Brain microvascular endothelial cell (primary cell): ENCODE measurements at regions not wholly inside any gene's neighbourhood (a gene's known extent, or its start where the extent isn't known, plus 50 kb on each side); places are given as distances from the start of the nearest gene placed in this dataset.

Experiments
- DNase-seq: peaks from one replicate; pipeline ENCODE4 v3.0.0-alpha.2; 2020
- H3K27ac ChIP-seq: fragments of 250-450 bp; sonication (Bioruptor Pico); 2 replicates; pipeline ENCODE4 v1.5.1; 2020; ENCODE audit warnings: mild to moderate bottlenecking, moderate library complexity
- H3K27me3 ChIP-seq: fragments of 250-450 bp; sonication (Bioruptor Pico); replicated peaks from 2 replicates; pipeline ENCODE4 v1.5.1; 2020; ENCODE audit warnings: mild to moderate bottlenecking
- H3K36me3 ChIP-seq: fragments of 250-450 bp; sonication (Bioruptor Pico); replicated peaks from 2 replicates; pipeline ENCODE4 v1.5.1; 2020; ENCODE audit warnings: mild to moderate bottlenecking
- H3K4me3 ChIP-seq: 2 replicates; pipeline ENCODE4 v1.5.1; 2011; ENCODE audit warnings: low read depth, mild to moderate bottlenecking, control low read depth, low read length, moderate library complexity
- in situ Hi-C: cut with HindIII; loops from 2 replicates; pipeline ENCODE4 v1.10.0; 2017; ENCODE audit warnings: low sequenced_read_pairs, low pct_ligation_motif_present
- TF ChIP-seq, protein P1 (sequence below): IDR thresholded peaks from 2 replicates; pipeline ENCODE4 v1.5.1; 2011; ENCODE audit warnings: low read depth, mild to moderate bottlenecking, moderate library complexity, low read length, control low read depth, inconsistent platforms; ENCODE audit errors: missing control alignments

DNA sequence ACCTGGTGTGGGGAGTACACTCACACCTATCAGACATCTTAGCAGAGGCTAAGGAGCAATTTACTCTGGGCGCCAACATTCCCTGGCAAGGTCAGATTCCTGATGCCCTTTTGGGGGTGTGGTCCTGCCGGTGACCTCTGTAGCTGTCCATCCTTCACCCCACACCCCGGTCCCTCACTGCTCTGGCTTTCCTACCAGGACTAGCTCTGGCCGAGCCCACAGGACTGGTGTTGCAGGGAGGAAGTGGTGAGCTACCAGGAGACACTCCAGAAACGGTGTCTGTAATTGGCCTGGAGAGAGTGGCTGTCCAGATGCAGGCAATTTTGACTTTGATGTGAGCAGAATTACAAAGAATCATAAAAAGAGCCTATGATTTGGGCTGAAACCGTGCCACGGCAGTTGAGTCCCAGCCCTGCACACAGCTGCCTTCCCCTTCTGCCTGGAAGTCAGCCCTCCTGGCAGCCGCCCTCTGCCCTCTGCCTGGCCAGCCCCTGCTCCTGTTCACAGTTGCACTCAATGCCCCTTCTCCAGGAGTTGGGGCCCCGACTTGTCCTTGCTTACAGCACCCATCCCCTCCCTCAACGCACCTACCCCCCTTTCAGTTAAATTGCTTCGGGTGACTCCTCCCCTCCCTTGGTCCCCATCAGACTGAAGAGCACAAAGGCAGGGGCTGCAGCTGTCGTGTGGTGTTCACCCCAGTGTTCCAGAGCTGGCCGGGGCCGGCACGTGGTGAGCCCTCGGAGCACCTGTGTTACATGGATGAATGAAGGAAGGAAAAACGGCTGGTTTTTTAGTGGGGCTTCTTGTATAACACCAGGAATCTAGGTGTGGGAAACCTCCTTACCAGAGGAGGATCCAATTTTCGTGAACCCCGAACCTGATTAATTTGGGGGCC lies 80.2 kb upstream of the TPM1 start:
- H3K36me3 ChIP-seq = no peaks in the 10 kb centered on the region
- TF ChIP-seq, protein P1, sequence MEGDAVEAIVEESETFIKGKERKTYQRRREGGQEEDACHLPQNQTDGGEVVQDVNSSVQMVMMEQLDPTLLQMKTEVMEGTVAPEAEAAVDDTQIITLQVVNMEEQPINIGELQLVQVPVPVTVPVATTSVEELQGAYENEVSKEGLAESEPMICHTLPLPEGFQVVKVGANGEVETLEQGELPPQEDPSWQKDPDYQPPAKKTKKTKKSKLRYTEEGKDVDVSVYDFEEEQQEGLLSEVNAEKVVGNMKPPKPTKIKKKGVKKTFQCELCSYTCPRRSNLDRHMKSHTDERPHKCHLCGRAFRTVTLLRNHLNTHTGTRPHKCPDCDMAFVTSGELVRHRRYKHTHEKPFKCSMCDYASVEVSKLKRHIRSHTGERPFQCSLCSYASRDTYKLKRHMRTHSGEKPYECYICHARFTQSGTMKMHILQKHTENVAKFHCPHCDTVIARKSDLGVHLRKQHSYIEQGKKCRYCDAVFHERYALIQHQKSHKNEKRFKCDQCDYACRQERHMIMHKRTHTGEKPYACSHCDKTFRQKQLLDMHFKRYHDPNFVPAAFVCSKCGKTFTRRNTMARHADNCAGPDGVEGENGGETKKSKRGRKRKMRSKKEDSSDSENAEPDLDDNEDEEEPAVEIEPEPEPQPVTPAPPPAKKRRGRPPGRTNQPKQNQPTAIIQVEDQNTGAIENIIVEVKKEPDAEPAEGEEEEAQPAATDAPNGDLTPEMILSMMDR = no peak
- in situ Hi-C loops = no loop called here
- no peak overlapping the region for H3K4me3 ChIP-seq
- no peak for DNase-seq
- no peak overlapping the region for H3K27ac ChIP-seq
- H3K27me3 ChIP-seq = no peaks in the 10 kb centered on the region

DNA sequence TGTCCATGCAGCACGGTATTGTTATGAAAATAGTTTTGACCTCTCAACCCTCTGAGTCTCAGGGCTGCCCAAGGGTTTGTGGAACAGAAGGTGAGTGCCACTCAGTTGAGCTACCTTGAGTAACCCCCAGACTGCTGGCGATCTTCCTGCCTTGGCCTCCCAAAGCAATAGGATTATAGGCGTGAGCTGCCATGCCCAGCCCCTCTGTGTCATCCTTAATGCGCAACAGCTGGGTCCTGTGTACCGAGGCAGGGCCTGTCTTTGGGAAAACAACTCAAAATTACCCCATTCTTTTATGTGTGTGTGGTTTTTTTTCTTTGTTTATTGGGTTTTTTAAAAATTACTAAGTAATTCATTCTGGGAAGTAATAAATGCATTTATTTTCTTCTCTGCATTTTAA lies 78.3 kb upstream of the TPM1 start:
- in situ Hi-C loops = no loop called here
- TF ChIP-seq, protein P1 = no peak

DNA sequence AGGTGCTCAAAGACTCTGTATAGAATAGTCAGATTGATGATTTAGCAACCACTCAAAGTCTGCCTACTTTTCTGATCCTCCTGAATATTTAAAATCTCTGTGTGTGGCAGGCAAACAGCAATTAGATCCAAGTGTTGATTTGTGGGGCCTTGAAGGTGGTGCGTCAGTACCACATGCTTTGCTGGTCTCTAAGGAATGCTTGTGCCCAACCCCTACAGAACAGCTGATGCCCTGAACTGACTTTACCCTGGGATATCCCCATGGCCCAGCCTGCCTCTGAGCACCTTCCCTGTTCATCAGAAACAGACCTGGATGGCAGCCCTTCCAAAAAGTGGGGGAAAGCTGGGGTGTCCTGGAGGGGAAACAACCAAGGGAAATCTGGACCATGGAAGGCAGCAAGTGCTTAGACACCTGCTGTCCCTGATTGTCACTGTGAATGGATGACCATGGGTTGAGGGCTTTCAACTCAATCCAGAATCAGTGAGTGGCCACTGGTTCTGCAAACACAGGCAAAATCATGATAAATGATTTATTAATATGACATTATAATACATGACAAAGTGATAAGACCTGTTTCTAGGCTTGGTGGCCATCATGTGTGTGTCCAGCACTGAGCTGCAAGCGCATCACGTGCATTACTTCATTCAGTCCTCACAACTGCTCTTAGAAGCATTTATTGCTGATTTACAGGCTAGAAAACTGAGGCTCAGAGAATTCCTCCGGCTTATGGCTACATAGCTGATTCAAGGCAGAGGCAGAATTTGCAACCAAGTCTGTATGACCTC lies 76.1 kb upstream of the TPM1 start:
- in situ Hi-C loops = no loop called here
- Histone ChIP-seq H3K4me3 (no peak overlapping the region), H3K27me3 (no peaks in the 10 kb centered on the region), H3K27ac (no peak overlapping the region), H3K36me3 (no peaks in the 10 kb centered on the region)
- TF ChIP-seq, protein P1 = no peak
- DNase-seq = no peak

More for the DNA sequence above, 78.3 kb upstream of the TPM1 start:
- Histone ChIP-seq H3K27ac (no peak overlapping the region), H3K4me3 (no peak overlapping the region), H3K27me3 (no peaks in the 10 kb centered on the region), H3K36me3 (no peaks in the 10 kb centered on the region)
- no peak for DNase-seq

DNA sequence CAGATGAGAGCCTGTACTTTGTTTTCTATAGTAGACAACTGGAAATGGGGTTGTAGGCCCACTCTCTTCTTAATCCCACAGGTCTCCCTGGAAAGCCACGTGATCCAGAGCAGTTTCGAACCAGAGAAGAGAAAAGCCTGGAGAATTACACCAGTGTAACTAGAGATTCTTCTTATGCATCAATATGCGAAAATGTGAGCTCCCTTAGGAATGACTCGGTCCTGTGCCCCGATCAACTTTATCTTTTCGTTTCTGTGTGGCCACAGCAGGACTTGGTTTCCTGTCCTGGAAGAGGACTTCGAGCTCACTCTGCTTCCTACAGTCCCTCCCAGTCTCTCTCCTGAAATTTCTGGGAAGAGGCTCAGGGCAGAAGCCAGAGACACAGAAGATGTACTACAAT lies 73.8 kb upstream of the TPM1 start:
- TF ChIP-seq, protein P1 = no peak
- no peak overlapping the region for H3K4me3 ChIP-seq
- no peaks in the 10 kb centered on the region for H3K36me3 ChIP-seq
- H3K27me3 ChIP-seq = no peaks in the 10 kb centered on the region
- no peak overlapping the region for H3K27ac ChIP-seq
- DNase-seq = no peak
- in situ Hi-C loops = no loop called here

DNA sequence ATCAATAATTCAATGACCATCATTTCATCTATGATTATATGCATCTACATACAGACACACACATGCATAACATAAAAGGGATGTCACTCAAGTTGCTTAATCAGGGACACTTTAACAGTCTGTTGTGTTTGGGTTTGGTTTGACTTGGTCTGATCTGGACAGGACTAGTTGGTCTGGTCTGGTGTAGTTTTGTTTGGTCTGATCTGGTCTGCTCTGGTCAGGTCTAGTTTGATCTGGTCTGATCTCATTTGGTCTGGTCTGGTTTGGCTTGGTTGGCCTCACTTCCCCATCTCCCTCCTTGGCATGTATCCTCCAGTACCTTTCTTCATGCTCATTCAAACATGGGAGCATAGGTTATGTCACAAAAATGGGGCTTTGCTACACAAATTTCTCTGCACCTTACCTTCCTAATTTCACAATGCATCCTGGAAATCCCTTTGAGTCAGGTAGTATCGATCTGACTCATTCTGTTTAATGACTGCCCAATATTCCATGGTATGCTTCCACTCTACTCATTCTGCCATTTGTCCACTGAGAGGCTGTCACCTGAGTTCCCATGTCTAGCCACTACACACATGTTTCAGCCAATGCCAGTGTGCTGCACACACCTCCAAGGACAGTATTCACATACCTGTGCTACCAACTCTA lies 73.0 kb upstream of the TPM1 start:
- Histone ChIP-seq H3K4me3 (no peak overlapping the region), H3K27me3 (no peaks in the 10 kb centered on the region), H3K27ac (no peak overlapping the region), H3K36me3 (no peaks in the 10 kb centered on the region)
- TF ChIP-seq, protein P1 = no peak
- in situ Hi-C loops = no loop called here
- DNase-seq = no peak
